ENCODE measurements at regions not wholly inside any gene's neighbourhood (a gene's known extent, or its start where the extent isn't known, plus 50 kb on each side); places are given as distances from the start of the nearest gene placed in this dataset.

DNA sequence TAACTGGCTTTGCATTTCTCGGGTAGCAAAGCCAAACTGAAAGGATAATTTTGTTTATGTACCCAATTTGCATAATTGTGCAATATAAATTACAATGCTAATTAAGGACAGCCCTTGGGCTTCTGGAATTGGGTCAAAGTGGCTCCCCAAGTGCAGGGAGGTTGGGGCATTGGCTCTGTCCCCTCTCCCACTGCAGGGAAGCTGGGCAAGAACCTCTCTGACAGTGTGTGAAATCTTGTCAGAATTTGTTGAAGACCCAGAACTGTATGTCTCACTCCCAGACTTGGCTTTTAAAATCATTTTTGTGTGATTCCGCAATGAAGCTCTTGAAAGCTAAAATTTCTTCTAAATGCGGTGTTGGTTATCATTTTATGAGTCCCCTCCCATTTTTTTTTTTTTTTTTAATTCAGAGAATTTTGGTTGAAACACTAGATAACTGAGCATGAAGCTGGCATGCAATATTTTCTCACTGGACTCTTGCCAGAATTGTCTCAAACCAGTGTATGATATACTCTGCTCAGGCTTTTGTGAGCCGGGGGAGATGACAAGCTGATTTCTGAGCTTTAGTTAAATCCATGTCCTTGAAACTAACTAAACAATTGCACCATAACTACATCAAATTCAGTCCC, 878.9 kb upstream of the CXADR start:
- DNase-seq (ENCODE audit: low read depth, low spot score), result no peak

DNA sequence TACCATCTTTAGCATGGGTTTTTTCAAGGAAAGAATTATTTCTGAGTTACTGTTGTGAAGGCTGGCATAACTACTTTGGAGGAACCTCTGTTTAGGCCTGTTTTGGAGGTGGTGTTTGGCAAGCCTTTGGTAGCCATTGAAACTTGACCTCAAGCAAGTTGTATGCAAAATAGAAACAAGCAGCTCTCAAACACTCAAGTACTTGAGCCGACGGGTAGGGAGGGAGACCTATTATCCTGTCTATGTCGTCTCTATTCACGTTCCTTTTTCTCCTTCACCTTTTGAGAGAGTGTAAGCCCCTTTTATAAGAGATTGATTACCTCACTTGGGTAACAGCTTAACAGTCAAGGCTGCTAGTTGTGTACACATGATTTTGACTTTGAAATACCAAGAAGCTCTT, 878.3 kb upstream of the CXADR start:
- no peak for DNase-seq (ENCODE audit: low read depth, low spot score)

DNA sequence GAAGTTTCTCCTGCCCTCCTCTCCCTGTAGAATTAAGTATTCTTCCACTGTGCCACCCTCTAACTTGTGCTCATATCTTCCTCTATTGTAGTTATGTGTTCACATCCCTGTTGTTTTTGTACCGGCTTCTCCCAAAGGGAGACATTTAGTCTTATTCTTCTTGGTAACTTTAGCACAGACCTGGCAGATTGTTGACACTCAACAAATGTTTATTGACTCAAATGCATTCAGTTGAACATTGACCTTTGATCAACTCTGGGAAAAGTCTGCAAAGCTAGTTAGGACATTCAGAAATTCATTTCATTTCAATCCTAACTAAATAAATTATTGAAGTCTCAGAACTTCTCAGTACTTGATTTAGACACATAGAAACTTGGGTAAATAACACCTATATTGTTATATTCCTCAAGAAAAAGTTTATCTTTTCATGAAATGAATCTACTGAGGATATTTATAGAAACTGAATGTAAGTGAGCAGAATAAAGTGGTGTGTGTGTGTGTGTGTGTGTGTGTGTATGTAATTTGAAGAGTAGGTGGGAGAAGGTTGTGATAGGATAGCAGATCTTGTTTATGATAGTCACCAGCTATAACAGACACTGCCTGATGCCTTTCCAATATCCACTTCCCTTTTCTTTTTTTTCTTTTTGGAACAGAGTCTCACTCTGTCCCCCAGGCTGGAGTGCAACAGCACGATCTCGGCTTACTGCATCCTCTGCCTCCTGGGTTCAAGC, 872.4 kb upstream of the CXADR start:
- no peak for DNase-seq (ENCODE audit: low read depth, low spot score)

DNA sequence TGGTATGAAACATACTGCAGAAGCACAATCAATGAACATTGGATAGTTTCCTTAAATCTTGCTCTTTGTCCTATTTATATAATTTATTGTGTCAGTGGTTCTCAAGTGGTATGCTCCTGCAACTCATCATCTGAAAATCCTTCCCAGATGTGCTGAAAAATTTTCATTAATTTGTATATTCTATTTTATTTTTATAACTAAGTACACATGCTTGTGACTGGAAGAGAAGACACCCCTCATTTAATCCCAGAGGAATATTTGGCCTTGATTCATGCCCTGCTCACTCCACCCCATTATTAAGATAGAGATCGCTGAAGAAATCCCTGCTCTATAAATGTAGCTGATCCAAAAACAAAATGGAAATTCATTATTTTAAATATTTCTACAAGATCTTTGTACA, 870.5 kb upstream of the CXADR start:
- DNase-seq (ENCODE audit: low read depth, low spot score), result no peak

DNA sequence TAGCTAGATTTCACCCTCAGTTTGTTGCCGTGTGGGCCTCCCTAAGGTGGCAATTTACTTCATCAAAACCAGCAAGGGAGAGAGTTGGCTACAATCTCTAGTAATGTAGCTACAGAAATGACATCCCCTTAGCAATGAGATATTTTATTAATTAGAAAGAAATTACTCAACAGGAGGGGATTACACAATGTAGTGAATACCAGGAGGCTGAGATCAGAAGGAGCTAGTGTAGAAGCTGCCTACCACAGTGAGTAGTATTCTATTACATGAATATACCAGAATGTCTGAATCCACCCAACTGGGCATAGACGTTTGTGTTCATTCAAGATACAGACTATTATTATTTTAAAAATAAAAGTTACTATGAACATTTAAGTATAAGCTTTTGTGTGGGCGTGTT, 868.2 kb upstream of the CXADR start:
- DNase-seq (ENCODE audit: low read depth, low spot score), result no peak

DNA sequence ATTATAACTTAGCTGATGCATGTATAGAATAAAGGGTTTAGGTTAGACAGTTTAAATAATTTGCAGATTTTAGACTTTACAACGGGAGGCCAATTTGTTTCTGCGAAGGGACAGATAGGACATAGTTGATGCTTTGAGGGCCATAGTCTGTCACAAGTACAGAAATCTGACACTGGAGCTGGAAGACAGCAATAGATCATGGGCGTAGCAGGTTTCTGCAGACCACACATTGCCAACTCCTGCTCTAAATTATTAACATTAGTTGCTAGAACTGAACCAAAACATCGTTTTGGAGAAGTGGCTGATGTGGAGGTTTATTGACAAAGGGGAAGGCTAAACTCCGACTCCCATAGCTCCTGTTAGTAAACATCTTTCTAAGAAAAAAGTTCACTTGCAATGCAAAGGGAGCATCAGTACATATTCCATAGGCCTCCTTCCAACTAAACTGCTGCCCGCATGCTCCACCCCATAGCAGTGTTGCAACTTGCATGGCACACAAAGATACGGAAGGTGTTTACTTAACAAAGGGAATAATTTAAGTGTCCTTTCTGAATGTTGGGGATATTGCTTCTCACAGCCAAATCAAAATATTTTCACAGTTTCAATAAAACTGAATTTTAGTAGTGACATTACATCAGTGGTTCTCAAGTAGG, 862.0 kb upstream of the CXADR start:
- no peak for DNase-seq (ENCODE audit: low read depth, low spot score)

DNA sequence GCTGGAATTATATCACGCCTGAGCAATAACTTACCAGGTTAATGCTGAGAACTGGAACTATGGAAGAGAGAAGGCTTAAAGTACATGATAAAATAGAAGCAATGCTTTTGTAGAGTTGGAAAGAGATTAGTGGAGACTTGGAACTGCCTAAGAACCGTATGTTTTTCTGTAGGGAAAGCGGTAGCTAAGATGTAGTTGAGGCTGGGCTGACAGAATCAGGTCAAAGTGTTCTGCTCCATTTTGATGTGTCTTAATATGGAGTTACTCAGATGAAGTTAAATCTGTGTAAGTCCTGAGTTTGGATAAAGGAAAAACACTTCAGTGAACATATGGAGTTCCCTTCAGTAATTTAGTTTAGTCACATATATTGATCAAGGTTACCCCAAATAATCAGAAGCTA, 860.9 kb upstream of the CXADR start:
- no peak for DNase-seq (ENCODE audit: low read depth, low spot score)

DNA sequence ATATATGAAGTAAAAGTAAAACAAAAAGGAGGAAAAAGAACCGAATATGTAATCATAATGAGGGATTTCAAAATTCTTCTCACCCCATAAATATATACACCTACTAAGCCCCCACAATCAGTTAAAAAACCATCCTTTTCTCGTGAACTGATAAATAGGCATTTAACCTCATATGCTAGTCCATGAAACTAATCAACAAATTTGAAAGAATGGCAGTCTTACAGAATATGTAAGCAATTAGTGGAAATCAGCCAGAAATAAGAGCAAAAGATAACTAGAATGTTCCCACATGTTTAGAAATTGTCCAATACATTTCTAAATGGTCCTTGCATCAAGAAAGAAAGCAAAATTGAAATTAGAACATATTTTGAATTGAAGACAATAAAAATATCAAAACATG, 849.4 kb upstream of the CXADR start:
- DNase-seq (ENCODE audit: low read depth, low spot score), result no peak

DNA sequence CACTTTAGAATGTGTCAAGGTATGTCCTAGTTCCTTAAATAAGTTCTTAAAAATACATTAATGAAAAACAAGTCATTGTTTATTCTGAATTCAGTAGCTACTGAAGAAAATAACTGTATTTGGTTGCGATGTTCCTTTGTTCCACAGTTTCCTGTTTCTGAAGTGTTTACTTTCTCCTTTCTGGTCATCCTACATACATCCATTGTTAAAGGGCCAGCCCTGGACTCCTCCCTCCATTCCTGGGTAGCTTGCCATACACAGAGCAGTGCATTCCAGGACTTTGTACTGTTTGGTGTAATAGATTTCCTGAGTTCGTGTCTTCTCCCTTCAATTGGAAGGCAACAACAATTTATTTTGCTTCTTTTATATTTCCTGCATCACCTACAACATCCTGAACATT, 845.4 kb upstream of the CXADR start:
- DNase-seq (ENCODE audit: low read depth, low spot score), result no peak

DNA sequence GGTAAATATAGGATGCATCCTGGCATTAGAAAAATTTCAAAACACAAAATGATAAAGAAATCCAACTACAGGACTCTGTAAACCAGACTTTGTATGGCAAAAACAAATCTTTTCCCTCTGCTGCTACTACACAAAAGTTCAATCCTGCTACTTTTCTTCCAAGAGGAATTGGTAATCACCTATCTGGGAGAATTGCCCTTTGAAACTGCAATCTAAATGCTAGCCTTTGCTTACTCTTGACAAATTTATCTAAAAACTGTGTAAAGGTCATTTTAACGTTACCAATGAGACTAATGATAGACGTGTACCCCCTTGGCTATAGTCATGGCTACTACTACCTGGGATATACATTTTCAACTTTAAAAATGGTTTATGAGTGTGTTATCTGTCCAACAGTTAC, 837.9 kb upstream of the CXADR start:
- DNase-seq (ENCODE audit: low read depth, low spot score), result no peak

DNA sequence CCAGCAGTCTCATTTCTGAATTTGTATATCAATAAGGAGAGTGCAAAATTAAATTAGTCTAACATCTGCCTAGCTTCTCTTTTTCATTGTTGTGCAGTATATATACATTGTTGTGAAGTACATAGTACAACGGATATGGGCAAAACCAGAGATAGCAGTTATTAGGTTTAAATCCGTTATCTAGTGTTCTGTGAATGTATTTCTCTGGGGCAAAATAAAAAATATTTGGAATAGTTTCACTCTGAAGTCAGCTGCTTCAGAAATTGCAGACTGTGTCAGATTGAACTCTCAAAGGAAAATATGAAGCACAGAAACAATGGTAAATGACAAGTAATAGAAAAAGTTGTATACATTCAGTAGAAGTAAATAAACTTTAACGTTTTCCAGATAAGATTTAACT, 836.5 kb upstream of the CXADR start:
- DNase-seq (ENCODE audit: low read depth, low spot score), result no peak

DNA sequence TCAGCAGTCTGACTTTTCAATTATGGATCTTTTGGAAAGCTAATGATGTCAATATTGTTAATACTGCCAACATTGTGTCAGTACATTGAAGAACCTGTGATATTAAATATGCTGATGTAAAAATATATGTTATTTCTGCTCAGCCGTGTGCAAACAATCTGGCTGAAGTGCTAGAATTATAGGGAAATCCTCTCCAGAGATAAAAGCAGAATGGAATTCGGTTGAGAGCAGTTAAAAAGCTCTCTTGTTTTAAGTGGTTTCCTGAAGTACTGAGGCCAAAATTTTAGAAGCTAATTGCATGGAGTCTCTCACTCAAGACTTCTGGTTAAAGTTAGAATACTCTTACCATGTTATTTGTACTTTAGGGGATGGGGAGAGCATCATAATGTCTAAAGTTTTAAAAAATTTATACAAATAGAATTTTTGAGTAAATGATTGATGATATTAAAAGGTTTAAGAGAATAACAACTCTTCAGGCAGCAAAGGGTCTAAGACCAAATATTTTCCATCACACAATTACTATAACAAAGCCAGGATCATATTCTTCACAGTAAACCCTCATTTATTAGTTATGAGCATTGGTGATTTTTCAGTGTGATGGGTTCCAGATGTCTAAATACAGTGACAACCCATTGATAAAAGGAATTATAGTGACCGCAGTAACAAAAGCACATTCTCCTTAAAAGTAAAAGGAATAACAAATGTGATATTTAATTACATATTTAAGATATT, 834.2 kb upstream of the CXADR start:
- DNase-seq (ENCODE audit: low read depth, low spot score), result no peak

DNA sequence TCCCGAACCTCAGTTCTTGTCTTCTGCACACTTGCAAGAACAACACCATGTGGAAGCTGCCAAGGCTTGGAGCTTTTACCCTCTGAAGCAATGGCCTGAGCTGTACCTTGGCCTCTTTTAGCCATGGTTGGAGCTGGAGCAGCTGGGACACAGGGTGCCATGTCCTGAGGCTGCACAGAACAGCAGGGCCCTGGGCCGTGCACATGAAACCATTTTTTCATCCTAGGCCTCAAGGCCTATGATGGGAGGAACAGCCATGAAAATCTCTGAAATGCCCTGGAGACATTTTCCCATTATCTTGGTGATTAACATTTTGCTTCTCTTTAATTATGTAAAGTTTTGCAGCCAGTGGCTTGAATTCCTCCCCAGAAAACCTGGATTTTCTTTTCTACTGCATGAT, 817.8 kb upstream of the CXADR start:
- no peak for DNase-seq (ENCODE audit: low read depth, low spot score)

DNA sequence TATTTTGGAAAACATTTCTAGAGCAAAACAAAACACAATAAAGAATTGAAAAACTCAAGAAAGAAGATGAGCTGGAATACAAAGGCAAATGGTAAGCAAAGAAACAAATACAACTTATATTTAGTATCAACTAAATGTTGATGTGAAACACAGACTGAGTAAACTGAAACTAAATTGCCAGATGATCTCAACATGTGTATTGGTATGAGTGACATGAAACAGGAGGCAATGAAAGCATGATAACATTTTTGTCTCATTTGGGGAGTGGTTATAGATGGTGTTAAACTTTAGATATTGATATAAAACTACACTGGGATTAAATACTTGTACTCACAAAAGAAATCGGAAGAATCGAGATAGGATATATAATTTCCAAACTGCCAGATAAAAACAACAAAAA, 805.6 kb upstream of the CXADR start:
- no peak for DNase-seq (ENCODE audit: low read depth, low spot score)

DNA sequence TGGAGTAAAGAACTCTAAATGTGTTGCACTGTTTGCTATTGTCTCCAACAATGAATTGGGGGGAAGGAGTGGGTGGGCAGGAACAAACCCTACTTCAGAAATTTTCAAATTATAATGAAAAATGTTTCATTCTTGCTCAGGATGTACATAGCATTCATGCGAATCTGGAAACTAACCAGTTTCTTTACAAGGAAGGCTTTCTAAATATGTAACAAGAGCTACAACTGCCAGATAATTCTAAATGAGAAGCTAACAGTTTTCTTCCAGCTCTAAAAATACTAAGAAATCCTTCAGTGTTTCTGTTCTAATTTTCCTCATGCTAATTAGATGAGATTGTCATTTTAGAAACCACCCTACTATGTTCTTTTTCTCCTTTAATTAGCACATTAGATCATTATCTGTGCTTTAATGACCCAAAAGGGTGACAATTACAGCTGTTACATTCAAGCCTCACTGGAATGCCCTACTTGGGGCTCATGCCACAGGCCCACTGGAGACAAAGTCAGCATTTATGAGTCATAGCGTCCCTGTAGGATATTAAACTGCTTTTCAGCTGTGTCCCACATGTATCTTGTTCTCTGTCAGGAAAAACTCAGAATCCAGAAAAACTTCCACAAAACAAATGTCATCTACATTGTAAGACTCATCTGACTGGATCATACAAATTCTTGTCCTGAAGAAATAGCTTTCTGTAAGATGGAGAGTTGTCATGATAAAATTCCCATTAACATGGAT, 804.6 kb upstream of the CXADR start:
- no peak for DNase-seq (ENCODE audit: low read depth, low spot score)

DNA sequence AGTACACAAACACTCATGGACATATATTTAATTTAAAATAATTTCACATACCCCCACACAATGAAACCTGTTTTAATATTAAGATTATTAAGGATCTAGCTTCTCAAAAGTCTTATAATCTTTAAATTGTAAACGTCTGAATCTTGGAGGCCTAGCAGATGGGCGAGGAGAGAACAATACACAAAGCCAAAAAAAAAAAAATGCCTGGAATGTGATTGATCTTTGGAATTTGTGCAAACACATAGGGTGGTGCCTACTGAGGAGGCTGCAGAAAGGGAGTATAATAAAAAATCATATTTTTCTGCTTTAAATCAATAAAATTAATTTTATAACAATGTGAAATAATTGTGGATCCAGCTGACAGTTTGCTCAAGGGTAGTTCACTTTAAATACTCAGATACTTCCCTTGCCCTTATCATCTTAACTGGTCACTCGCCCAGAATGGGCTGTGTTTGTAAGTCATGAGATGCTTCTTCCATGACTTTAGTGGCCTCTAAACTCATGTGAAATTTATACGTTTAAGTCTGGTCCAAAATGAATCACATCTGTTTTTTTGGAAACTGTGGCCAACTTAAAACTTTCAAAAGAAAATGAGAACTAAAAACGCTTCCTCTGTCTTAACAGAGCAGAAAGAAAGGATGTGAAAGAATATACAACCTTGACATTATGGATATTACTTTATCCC, 802.8 kb upstream of the CXADR start:
- DNase-seq (ENCODE audit: low read depth, low spot score), result no peak

DNA sequence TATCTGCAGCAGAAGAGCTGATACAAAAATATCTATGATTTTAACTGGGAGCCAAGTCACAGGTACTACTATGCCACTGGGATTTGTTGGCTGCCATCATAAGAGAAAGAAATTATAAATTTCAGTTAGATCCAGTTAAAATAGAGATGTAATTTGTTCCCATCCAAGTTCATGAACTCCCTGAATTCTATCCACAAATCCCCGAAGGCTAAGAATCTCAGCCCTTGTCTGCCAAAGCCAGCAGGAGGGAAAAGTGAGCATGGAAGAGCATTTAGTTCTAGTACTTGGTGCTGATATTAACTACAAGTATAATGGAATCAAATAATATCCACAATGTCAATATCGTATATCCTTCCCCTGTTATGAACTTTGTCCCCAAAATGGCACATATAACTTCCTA, 801.1 kb upstream of the CXADR start:
- DNase-seq (ENCODE audit: low read depth, low spot score), result no peak

DNA sequence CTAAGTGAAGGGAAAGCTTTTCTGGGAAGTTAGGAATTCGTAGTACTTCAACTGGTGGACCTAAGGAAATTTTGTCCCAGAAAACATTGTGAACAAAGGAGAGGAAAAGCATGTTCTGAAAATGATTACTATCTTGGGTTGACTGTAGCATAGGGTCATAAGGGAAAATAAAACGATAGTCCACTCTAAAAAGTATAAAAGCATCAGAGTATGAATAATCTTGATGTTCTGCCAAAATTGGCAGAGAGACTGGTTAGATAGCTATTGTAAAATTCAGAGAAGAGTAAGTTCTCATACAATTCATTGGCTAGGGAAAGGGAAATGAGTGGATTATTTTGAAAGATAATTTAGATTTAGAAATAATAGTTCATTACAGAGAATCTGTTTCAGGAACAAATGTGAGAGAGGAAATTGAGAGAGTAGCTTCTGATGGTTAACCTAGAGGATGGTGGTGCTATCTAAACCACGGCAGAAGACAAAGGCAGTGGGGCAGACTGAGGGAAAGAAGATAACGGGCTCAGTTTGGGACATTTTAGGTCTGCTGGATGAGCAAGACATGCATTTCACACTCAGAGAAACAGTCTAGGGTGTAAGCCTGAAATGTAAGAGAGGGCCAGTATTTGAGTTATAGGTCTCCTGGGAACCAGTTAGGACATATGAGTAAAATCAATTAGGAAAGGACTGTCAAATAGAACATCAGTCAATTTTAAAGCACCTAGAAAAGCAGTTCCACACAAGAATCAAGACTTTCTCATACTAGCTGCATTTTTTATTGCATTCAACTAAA, 799.3 kb upstream of the CXADR start:
- no peak for DNase-seq (ENCODE audit: low read depth, low spot score)

DNA sequence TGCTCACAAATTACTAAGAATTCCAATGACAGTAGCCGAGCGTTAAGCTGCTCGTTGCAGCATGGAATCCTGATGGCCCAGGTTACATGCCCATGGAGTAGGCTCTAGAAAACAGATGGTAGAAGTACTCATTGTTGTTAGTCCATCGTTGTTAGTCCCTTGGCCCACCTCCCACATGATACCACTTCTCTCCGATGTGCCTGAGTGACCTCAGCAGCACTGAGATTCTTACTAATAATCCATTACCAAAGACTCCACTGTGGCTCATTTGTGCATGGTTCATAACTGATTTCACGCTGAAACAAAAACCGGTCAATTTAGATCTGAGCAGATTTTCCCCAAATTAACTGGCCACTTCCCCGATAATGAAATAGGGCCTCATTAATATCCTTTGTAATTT, 772.3 kb upstream of the CXADR start:
- no peak for DNase-seq (ENCODE audit: low read depth, low spot score)

DNA sequence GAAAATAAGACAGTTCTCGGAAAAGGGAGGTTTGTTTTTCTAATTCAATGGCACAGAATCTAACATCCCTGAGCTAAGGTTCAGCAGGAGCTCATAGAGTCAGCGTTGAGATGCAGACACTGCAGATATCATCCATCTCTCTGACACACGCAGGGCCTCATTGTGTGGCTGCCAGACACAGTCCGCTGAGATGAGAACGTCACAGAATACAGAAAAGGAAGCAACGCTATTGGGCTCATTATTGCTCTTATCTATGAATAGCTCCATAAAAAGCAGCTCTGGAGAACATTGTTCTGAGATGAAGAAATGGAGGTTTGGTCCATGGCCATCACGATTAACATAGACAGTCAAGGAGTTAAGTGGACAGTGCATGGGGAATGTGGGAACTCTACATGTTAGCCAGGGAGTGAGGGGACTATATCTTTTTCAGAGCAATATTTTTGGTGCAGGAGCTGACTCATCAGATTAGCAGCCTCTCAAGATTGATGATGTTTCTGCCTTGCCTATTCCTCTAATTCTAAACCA, 771.6 kb upstream of the CXADR start:
- no peak for DNase-seq (ENCODE audit: low read depth, low spot score)

Measured in smooth muscle cell of the brain vasculature (primary cell).